Anterior cingulate cortex (tissue), 58 donors: ENCODE measurements at regions not wholly inside any gene's neighbourhood (a gene's known extent, or its start where the extent isn't known, plus 50 kb on each side); places are given as distances from the start of the nearest gene placed in this dataset.
"Not testable (repeated sequence)": the region's sequence is repeated elsewhere in the genome, so short reads cannot be mapped to it uniquely, and the experiment has no call there.

Experiments used
- DNase-seq, 58 donors: peaks; one replicate each; lab custom pipeline; 2025; lab: John Stamatoyannopoulos, UW

DNA sequence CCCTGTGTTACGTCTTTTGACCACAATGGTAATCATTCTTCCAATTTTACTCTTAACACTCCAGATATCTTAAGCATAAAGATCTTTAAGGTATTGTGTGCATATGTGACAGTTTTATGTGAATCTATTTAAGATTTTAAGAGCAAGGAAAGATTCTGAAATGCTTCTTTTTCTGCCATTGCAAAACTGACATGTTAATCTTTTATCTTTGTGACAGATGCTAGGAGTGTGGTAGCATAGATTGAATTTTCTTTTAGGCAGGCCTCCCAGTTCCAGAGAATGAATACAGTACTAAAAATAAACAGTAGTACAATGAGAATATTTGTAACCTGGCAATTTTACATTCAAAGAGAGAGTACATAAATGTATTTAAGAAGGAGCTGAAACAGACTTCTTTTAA is 232.5 kb upstream of the ZSWIM2 start:
- DNase-seq: peak in 1 of 58 donors; percentile 4

DNA sequence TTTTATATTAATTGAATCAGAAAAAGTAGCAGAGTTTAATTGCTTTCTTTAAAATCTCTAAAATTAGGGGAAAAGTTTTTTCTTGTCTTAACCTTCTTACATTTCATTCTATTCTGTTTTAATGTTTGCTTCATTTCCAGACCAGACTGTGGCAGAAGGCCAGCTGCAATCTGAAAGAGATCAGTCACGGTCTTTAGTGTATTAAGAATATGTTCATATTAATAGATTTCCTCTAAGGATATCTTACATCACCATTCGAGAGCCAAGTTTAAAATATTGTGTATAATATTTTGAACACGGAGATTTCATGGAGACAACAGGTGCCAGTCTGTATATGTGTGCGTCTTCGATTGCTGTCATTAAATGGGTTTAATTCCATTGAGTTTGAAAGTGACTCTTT is 230.9 kb upstream of the ZSWIM2 start:
- no peak for DNase-seq

DNA sequence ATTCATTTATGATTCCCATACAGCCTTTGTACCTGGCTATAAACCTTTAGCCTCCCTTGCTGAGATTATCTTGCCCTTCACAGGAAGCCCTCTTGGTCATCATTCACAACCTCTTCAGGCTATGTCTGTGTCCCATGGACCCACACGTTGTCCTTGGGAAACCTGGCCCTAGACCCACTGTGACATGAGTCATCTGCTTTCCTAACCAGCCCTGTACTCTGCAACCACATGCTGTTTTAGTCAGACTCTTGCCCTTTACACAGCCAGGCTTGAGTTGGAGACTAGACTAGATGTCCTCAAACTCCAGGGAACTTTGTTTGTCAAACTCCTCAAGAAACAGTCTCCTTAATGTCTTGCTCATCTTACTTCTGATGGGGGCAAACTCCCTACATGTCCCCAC is 229.3 kb upstream of the ZSWIM2 start:
- DNase-seq: no peak

DNA sequence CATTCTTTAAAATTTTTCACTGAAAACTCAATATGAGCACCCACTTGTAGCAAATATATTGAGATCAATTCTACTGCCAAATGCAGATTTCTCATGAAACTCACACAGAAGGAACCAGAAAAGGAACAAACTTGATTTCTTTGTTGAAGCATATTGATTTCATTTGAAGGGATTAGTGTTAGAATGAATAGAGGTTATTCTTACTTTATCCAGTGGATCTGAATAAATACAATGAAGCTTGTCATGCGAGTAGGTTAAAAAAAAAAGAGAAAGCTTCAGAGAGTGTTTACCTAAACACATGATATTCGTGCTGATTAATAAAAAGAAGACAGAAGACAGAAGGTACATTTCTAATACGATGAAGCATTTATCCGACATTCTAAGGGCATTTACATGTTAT is 226.7 kb upstream of the ZSWIM2 start:
- DNase-seq: no peak

DNA sequence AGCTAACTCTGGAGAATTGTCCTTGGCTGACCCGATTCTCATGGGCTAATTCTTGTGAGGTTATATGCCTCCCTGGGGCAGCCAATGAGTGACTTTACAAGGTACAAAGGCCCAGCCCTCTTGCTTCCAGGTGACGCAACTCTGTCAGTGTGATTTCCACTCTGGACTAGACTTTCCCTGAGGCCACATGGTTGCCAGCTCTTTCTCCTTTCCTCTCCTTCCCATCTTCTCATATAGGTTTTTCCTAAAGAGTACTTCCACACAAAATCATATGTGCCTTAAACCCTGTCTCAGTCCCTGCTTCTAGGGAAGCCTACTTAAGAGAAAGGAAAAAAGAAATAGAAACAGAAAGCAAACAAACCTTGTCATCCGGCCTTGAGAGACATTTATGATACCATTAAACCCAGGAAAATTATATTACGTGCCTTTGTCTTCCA is 226.2 kb upstream of the ZSWIM2 start:
- no peak for DNase-seq

DNA sequence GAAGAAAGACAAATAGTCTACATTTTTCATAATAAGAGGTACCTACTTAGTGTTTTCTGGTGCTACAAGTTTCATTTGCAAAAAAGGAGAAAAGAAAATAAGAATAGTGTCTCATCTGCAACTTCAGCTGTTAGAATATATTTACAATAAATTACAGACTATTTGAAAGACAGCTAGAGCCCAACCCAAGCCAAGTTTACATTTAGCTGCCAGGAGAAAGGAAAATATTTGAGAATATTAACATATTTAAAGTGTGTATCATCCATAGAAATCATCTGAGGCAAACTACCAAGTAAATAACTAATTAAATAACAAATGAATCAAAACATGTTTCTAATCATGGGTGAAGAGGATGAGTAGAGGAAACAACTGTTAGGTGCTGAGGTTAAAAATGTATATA is 209.2 kb upstream of the ZSWIM2 start:
- DNase-seq: no peak

- no peak for DNase-seq
Observed at GRCh38 chr2:187057466-187057865, 208.5 kb upstream of the ZSWIM2 start.

DNA sequence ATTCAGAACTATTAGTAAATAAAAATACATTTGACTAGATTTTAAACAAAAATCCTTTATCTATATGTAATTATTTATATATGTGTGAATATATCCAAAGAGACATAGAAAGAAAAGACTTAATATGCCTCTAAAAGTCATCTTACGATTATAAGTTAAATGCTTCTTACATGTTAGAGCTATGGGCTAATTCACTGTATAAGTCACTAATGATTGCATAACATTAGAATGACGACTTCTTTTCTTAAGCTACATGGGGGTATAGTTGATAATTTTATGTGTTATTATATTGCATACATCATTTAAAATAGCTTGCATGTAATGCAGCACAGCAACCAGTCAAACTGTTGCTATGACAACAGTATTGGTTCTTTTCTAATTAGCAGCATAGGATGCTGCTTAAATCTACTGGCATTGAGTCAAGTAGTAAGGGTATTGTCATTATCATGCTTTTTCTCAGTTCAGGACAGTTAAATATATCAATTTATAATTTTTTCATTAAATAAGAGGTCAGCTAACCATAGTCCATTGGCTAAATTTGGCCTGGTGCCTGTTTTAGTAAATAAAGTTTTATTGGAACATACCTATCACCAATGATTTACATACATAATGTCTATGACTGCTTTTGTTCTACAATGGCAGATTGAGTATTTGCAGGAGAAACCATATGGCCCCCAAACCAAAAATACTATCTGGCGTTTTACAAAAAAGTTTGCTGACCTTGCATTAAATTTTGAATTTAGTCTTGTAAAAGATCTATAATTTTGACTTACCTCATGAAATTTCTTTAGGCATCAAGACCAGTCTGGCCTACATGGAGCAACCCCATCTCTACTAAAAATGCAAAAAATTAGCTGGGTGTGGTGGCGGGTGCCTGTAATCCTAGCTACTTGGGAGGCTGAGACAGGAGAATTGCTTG is 207.7 kb upstream of the ZSWIM2 start:
- DNase-seq: no peak

DNA sequence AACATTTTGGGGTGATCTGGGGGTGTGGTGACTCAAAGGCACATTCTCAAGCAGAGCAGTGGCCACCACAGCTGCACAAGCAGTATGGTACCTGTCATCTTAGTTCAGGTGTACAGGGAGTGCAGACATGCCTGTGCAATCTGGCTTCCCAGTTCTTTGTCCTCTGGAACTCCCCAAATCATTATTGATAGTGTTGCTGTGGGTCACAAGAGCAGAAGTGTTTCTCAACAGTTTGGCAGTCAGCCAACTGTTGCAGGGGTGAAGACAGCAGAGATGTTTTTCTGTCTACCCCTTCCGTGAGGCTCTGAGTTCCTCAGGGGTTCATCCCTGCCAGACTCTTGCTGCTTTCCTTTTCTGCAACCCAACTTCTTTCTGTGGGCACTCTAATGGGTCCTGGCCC is 206.5 kb upstream of the ZSWIM2 start:
- no peak for DNase-seq

- DNase-seq: no peak
Observed at GRCh38 chr2:187054501-187055319, 205.7 kb upstream of the ZSWIM2 start.

DNA sequence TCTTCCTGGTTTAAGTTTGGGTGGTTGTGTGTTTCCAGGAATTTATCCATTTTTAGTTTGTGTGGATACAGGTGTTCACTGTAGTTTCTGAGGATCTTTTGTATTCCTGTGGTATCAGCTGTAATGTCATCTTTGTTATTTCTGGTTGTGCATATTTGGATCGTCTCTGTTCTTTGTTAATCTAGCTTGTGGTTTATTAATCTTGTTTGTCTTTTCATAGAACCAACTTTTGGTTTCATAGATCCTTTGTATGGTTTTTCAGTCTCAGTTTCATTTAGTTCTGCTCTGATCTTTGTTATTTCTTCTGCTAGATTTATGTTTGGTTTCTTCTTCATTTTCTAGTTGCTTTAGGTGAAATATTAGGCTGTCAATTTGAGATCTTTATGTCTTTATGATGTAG is 202.4 kb upstream of the ZSWIM2 start:
- no peak for DNase-seq

- no peak for DNase-seq
Observed at GRCh38 chr2:187050409-187050998, 201.5 kb upstream of the ZSWIM2 start.

DNA sequence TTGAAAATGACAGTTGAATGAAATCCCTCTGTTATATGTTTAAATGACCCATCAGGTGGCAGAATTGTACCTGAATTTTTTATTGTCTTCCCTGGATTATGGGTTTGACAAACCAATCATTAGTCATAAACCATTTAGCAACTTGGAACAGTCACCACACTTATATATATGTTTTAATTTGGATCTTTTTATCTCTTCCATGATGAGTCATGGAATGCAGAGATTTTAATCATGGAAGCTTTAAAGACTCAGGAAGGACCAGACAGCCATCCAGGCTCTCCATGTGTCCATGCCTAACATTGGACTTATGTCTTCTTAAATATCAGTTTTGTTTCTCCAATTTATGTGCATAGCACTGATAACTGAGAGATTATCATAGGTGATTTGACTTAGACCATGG is 188.3 kb upstream of the ZSWIM2 start:
- DNase-seq: no peak

DNA sequence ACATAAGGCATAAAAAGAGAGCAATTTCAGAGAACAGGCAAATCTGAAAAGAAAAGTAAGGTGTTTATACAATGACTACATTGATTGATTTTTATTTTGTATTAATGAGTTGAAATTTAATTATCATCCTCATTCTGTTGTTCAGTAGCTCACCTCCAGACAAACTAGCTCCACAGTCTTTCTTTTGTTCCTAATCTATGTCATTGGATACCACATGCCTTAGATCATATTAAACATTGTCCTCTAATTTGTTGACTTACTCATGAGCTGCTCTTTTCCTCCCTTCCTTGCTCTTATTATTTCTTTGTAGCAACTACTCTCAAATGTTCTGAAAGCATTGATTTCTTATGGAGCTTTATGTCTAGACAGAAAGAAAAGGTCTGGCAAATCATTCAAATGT is 185.5 kb upstream of the ZSWIM2 start:
- DNase-seq: no peak

- no peak for DNase-seq
Observed at GRCh38 chr2:187024739-187025138, 175.8 kb upstream of the ZSWIM2 start.

DNA sequence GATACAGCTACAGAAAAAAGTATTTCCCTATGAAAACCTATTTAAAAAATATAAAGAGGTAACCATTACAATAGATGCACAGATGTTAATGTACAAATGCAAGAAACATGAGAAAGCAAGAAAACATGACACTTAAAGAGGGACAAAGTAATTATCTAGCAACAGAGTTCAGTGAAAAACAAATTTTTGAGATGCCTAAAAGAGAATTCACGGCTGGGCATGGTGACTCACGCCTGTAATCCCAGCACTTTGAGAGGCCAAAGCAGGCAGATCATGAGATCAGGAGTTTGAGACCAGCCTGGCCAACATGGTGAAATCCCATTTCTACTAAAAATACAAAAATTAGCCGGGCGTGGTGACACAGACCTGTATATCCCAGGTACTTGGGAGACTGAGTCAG is 175.0 kb upstream of the ZSWIM2 start:
- not testable (repeated sequence) for DNase-seq

- no peak for DNase-seq
Observed at GRCh38 chr2:187017438-187017837, 168.5 kb upstream of the ZSWIM2 start.

GRCh38 chr2:187013058-187013457 is 164.1 kb upstream of the ZSWIM2 start:
- DNase-seq: no peak

DNA sequence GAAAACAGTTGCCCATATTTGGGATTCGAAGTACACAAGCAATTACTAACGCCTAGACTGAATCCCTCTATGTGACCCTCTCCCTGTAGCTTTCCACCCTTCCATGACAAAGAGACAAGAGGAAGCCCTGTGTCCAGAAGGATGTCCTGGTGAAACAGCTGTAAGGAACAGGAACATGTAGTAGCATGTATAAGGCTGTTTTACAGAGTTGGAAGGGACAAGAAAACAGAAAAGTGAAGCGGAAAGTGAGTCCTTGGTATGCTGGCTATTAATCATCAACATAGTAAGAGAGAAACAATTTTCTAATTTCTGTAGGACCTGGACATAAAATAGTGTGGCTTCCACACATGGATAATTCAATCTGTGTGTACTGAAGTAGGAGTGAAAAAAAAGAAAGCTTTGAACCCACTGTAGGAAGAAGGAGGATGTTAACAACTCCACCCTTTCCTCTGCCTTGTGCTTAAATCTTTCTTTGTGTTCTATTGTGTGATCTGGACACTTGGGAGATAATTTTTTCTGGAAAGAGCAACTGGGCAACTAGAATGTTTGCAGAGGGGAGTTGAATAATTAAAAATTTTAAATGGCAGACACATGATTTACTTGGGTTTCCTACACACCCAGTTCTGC is 162.3 kb upstream of the ZSWIM2 start:
- DNase-seq: no peak

DNA sequence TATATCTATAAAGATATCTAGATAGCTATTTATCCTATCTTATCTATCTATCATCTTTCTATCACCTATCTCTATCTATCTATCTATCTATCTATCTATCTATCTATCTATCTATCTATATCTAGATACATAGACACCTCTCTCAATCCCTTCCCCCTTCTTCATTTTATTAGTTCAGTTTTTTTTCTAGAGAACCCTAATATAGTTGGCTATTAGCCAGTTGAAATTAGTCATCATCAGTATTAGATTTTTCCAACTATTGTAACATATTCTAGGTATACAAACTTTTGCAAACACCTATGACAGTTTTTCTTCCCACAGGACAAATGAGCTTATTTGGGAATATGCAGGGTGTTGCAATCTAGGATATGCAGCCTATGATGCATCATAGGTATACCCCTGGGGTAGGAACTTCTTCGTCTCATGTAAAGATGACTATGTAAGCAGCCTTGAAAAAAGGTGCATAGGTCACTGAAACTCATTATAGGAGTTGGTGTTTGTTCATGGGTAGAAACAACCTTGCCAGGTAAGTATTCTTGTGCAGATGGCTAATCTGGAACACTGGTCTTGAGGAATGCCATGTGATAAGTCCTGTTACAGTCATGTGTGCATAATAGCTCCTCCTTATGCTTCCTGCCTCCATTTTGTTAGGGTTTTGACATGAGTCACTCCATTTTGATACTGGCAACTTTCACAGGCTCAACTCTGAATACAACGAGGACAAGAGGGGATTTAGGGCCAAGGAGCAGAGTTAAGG is 160.7 kb upstream of the ZSWIM2 start:
- no peak for DNase-seq
